ENCODE measurements at regions not wholly inside any gene's neighbourhood (a gene's known extent, or its start where the extent isn't known, plus 50 kb on each side); places are given as distances from the start of the nearest gene placed in this dataset.
"Not testable (repeated sequence)": the region's sequence is repeated elsewhere in the genome, so short reads cannot be mapped to it uniquely, and the experiment has no call there.

- no peak for DNase-seq
Observed at GRCh38 chr11:44388828-44389657, 79.1 kb upstream of the ALX4 start.

GRCh38 chr11:44389963-44390605 is 80.1 kb upstream of the ALX4 start:
- no peak for DNase-seq

- not testable (repeated sequence) for DNase-seq
Observed at GRCh38 chr11:44391004-44391403, 81.1 kb upstream of the ALX4 start.

GRCh38 chr11:44396746-44397145 is 86.8 kb upstream of the ALX4 start:
- DNase-seq: not testable (repeated sequence)

GRCh38 chr11:44397586-44398178 is 87.7 kb upstream of the ALX4 start:
- DNase-seq: no peak

- DNase-seq: no peak
Observed at GRCh38 chr11:44398266-44399030, 88.5 kb upstream of the ALX4 start.

GRCh38 chr11:44399968-44400367 is 90.0 kb upstream of the ALX4 start:
- no peak for DNase-seq

- no peak for DNase-seq
Observed at GRCh38 chr11:44400431-44400830, 90.5 kb upstream of the ALX4 start.

GRCh38 chr11:44402466-44403075 is 92.6 kb upstream of the ALX4 start:
- no peak for DNase-seq

GRCh38 chr11:44403176-44403575 is 93.2 kb upstream of the ALX4 start:
- no peak for DNase-seq

- DNase-seq: no peak
Observed at GRCh38 chr11:44403587-44404273, 93.8 kb upstream of the ALX4 start.

- DNase-seq: no peak
Observed at GRCh38 chr11:44404301-44404700, 94.4 kb upstream of the ALX4 start.

GRCh38 chr11:44404736-44405395 is 94.9 kb upstream of the ALX4 start:
- no peak for DNase-seq

GRCh38 chr11:44407211-44407996 is 97.5 kb upstream of the ALX4 start:
- no peak for DNase-seq

GRCh38 chr11:44408141-44408540 is 98.2 kb upstream of the ALX4 start:
- no peak for DNase-seq

- DNase-seq: no peak
Observed at GRCh38 chr11:44408711-44409470, 99.0 kb upstream of the ALX4 start.

GRCh38 chr11:44409558-44410236 is 99.8 kb upstream of the ALX4 start:
- DNase-seq: no peak

- DNase-seq: no peak
Observed at GRCh38 chr11:44416776-44417175, 106.8 kb upstream of the ALX4 start.

All from fibroblast of skin of abdomen (primary cell).